Mesothelial cell of epicardium (in vitro differentiated cells): ENCODE measurements at regions not wholly inside any gene's neighbourhood (a gene's known extent, or its start where the extent isn't known, plus 50 kb on each side); places are given as distances from the start of the nearest gene placed in this dataset.
A peak's percentile ranks its signal among the peaks of the same experiment; 100 is the strongest.

Experiments used
- DNase-seq, 2 experiments: peaks; one replicate each; pipeline ENCODE4 v3.0.0; 2021; ENCODE audit warnings: low spot score in 2 of 2; ENCODE audit not compliant: unreplicated experiment in 2 of 2
- H3K27ac Mint-ChIP-seq: 2 replicates; pipeline ENCODE4 v1.8.0; 2021; ENCODE audit warnings: mixed read lengths
- H3K27me3 Mint-ChIP-seq: 2 replicates; pipeline ENCODE4 v1.8.0; 2021; ENCODE audit warnings: low read depth, mixed read lengths
- H3K36me3 Mint-ChIP-seq: 2 replicates; pipeline ENCODE4 v1.8.0; 2021; ENCODE audit warnings: mixed read lengths
- H3K4me1 Mint-ChIP-seq: 2 replicates; pipeline ENCODE4 v1.8.0; 2021; ENCODE audit warnings: mixed read lengths
- H3K4me3 Mint-ChIP-seq: 2 replicates; pipeline ENCODE4 v1.8.0; 2021; ENCODE audit warnings: mild to moderate bottlenecking, moderate library complexity, mixed read lengths
- H3K9me3 Mint-ChIP-seq: 2 replicates; pipeline ENCODE4 v1.8.0; 2021; ENCODE audit warnings: mixed read lengths
- CTCF ChIP-seq: fragments of 200-600 bp; sonication (generic); IDR thresholded peaks from one replicate; pipeline ENCODE4 v1.5.0; 2021; ENCODE audit warnings: antibody characterized with exemption; ENCODE audit not compliant: unreplicated experiment

DNA sequence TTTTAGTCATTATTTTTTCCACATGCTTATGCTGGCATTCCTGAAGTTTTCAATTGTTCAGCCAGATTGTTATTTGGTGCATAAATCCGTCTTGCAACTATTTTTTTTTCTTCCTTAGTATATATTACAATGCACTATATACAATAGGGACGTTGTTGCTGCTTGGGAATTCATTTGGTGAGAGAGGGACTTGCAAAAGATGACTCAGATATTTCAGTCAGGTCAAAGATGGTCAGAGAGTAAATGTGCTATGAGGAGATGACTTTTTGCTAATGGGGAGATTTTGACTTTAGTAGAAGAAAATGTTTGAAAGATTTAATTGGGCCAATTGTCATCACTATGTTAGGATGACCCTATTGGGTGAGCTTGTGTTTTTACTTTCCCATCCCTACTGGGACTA, 348.4 kb upstream of the MTPN start:
- Mint-ChIP-seq H3K9me3 (no peaks in the 10 kb centered on the region), H3K27ac (peak overlapping the region; percentile 23), H3K4me1 (peaks cover 47% of the 10 kb centered on the region), H3K27me3 (no peaks in the 10 kb centered on the region), H3K4me3 (no peak overlapping the region), H3K36me3 (no peaks in the 10 kb centered on the region)
- DNase-seq, result no peak
- TF ChIP-seq CTCF, result no peak

DNA sequence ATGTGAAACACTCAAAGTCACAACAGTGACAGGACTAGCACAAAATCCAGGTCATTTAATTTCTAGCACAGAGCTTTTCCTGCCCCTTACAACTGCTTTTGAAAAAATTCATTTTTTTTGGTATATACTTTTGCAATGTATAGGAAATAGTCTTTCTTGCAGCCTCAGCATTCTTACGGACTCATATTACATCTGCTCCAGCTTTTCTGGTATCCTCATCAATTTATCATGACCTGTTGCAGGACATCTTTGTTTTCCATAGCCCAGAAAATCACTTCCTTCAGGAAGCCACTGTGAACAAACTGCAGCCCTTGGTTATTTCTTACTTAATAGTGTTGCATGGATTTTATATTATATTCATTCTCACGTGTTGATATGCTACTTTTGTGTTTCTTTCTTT, 347.9 kb upstream of the MTPN start:
- peaks cover under 1% of the 10 kb centered on the region for H3K36me3 Mint-ChIP-seq
- TF ChIP-seq CTCF, result no peak
- peaks cover 1% of the 10 kb centered on the region for H3K9me3 Mint-ChIP-seq
- H3K27me3 Mint-ChIP-seq, result no peaks in the 10 kb centered on the region
- no peak overlapping the region for H3K4me3 Mint-ChIP-seq
- DNase-seq, result no peak
- peak overlapping the region; percentile 21 for H3K27ac Mint-ChIP-seq
- H3K4me1 Mint-ChIP-seq, result peaks cover 47% of the 10 kb centered on the region

DNA sequence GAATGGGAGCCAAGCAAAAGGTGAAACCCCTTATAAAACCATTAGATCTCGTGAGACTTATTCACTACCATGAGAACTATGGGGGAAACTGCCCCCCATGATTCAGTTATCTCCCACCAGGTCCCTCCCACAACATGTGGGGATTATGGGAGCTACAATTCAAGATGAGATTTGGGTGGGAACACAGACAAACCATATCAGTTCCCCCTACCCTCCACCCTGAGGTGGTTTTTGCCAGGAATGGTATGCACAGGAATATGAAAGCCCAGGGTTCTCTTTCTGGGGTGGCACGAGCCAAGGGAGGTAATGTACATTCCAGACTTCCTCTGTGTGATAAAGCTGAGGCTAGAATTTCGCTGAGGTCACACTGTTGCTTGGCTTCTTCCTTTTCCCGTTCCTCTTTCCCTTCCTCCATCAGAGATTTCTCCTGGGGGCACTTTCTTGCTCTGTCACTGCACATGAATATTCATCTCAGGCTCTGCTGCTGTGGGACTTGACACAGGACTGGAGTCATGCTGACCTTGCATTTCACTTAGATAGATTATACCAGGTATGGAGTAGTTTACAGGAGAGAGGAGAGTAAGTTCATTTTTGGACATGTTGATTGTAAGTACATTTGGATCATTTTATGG, 347.0 kb upstream of the MTPN start:
- Mint-ChIP-seq H3K27me3 (no peaks in the 10 kb centered on the region), H3K4me3 (no peak overlapping the region), H3K9me3 (peaks cover 9% of the 10 kb centered on the region), H3K4me1 (peaks cover 46% of the 10 kb centered on the region), H3K36me3 (peaks cover 4% of the 10 kb centered on the region), H3K27ac (peak overlapping the region; percentile 35)
- no peak for TF ChIP-seq CTCF
- no peak for DNase-seq

GRCh38 chr7:136312592-136312991, 335.4 kb upstream of the MTPN start:
- Mint-ChIP-seq H3K27ac (no peak overlapping the region), H3K4me1 (no peaks in the 10 kb centered on the region), H3K9me3 (peaks cover 56% of the 10 kb centered on the region), H3K4me3 (no peak overlapping the region), H3K36me3 (peaks cover 21% of the 10 kb centered on the region), H3K27me3 (no peaks in the 10 kb centered on the region)
- DNase-seq, result no peak
- TF ChIP-seq CTCF, result no peak

DNA sequence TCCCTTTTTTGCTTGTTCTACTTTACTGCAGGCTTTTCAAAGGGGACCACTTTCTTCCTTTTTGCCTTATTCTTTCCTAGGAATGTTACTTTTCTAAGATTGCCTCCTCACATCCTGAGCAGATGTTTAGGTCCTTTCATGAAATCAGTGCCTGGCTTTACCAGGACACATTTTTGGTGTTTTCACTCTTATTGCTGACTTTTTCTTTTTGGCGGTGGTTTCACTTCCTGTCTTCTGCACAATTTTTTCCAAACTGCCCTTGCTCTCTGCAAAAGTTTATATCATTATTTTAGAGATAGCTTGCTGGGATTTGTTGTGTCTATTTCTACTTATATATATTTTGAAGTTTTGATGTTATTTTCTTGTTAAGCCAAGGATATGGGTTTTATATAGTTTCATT, 332.2 kb upstream of the MTPN start:
- Mint-ChIP-seq H3K27ac (no peak overlapping the region), H3K4me3 (no peak overlapping the region), H3K4me1 (no peaks in the 10 kb centered on the region), H3K9me3 (peaks cover 54% of the 10 kb centered on the region), H3K36me3 (peaks cover 12% of the 10 kb centered on the region), H3K27me3 (no peaks in the 10 kb centered on the region)
- TF ChIP-seq CTCF, result no peak
- DNase-seq, result no peak

DNA sequence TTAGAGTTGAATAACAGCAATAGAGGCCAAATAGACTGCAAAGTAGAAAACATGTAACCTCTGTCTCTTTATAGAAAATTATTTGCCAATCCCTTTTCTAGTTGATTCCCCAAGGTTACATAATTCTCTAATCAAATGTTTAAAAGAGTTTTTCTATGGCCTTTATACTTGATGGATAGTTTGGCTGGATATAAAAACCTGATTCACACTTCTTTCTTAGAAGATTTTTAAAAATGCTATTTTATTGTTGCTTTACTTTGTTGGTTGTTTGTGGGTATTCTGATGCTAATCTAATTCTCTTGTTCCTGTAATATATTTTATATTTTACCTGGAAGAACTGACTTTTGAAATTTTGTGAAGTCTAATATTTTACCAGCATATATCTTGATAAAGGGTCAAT, 331.1 kb upstream of the MTPN start:
- peaks cover 51% of the 10 kb centered on the region for H3K9me3 Mint-ChIP-seq
- no peaks in the 10 kb centered on the region for H3K4me1 Mint-ChIP-seq
- DNase-seq, result no peak
- H3K27me3 Mint-ChIP-seq, result no peaks in the 10 kb centered on the region
- H3K36me3 Mint-ChIP-seq, result peaks cover 12% of the 10 kb centered on the region
- no peak overlapping the region for H3K4me3 Mint-ChIP-seq
- TF ChIP-seq CTCF, result no peak
- H3K27ac Mint-ChIP-seq, result no peak overlapping the region
